A172 (cell line): ENCODE measurements at regions not wholly inside any gene's neighbourhood (a gene's known extent, or its start where the extent isn't known, plus 50 kb on each side); places are given as distances from the start of the nearest gene placed in this dataset.
A peak's percentile ranks its signal among the peaks of the same experiment; 100 is the strongest.
"Not testable (repeated sequence)": the region's sequence is repeated elsewhere in the genome, so short reads cannot be mapped to it uniquely, and the experiment has no call there.

ENCODE experiments used
- DNase-seq: peaks from one replicate; pipeline ENCODE4 v3.0.0-alpha.2; 2015; ENCODE audit warnings: low spot score

DNA sequence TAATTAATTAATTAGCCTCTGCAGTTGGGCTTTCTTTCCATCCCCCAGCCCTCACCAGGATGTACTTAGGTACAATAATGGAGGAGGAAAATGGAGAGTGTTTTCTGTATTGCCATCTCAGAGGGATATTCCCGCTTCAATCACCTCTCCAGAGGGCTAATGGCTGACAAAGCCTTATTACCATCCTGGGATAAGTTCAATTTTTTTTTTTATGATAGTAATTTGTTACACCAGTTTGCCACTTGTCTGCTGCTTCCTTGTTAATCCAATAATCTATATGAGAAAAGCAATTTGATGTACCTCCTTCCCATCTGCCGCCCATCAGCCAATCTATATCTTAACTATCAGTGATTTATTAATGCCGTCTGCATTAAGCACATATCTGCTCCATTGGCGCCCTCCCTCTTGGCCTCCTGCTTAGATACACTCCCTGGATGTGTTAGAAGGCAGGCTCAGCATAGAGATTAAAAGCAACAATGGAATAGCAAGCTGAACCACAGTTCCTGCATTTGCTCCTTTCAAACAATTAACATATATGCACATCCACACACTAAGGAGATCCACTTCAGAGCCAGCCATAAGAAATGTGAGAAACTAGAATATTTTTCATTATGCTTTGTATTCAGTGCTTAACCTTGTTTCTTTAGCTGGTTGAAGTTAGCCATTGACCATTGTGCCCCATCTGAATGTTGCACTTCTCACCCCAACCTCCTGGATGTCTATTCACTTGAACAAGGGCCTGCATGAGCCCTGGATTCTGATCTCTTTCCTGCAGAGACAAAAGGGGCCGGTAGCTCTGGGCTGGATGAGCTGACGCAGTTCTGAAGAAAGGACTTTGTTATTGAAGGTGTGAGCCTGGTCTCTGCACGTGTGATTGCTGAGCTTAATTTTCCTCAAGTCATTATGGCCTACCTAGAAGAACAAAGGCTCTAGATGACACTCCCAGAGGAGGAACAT lies 237.3 kb upstream of the GAP43 start:
- no peak for DNase-seq

DNA sequence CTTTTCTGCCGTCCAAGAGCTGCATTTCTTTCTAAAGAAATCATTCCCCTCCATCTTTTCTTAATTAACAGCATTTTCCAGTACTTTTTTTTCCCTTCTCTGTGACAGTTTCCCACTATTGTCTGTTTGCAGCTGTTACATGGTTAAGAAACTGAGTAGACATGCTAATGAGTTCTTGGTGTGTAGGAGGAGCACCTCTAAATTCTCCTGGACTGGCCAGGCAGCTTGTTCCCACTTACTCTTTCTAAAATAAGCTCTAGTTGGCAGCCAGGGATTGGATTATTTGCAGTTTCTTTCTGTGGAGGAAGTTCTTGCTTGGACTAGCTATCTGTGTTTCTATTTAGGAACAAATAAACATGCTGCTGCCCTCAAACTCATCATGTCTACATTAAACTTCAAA lies 235.1 kb upstream of the GAP43 start:
- no peak for DNase-seq

DNA sequence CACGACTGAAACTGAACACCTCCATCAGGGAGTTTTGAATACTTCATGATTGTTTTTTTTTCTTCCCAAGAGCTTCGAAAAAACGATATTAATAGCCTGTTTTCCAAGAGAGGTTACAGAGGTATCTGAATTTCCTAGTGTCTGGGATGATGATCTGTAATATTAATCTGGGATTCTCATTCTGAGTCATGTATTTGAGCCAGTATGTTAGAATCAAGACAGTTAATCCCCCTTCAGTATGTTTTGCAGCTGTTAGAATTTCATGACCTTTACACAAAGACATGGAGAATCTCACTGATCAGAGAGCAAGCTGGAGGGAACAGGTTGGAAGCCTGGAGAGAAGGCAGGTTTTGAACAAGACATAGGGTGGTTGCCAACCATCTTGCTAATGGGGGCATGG lies 234.5 kb upstream of the GAP43 start:
- no peak for DNase-seq

DNA sequence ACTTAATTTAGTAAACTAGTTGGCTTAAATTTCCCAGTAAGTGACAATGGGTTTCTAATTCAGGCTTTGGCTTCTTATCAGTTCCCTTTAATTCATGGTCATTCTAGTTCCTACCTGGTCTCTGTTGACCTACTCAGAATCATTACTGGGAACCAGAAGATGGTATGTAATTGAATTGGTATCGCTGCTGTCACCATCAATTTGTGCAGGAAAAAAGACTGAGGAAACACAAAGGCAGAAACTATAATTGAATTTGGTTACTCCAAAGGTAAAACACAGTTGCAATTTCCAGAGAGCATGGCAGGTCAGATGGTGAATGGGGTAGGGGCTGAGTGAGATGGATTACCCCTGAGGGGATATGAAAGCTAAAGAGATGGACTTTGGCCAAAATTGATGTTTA lies 226.5 kb upstream of the GAP43 start:
- no peak for DNase-seq

DNA sequence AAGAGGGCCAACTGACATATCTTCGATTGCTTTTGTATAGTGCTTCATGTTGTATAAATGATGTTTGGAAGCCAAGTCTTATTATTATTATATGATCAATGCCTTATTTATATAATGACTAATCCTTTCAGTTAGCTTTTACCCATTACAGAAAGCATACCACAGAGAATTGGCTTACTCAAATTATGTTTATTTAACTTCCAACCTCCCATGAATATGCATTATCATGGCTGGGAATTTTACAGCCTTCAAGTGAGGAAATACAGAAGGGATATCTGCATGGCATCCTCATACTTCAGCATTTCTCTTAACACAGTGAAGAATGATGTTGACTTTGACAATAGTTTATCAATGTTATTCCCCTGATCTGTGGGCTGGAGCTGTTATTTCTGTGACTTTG lies 225.9 kb upstream of the GAP43 start:
- DNase-seq: no peak

DNA sequence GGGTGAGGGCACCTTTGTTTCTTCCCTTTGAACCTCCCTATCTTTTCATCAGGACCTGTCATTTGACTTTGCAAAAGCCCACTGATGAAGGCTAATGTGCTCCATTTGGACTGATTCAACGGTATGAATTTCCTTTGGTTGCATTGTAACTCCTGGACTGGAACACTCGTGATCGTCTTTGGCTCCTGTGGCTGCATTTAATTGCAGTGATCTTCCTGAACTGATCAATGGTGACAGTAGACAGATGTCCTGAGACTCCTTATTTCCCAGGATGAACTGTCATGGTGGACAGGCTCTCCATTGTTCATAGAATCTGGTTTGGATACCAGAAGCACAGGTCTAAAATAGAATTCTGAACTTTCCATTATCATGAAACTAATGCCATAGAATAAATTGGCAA lies 224.8 kb upstream of the GAP43 start:
- no peak for DNase-seq

DNA sequence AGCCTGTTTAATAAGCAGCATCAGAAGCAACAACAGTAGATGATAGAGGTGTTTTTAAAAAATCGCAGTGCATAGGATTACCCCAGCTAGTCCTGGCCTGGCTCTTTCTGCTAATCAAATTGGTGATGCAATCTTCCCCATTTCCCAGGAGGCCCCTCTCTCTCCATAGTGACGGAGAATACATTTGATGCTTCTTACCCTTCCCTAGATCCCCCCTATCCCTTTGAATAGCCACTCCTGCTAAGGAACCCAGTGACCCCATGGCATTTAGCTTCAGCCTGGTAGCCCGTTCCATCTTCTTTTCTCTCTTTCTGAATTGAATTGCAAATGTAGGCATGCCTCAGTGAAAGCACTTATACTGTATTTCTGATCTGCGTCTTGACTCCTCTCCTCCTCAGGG lies 223.6 kb upstream of the GAP43 start:
- DNase-seq: no peak

DNA sequence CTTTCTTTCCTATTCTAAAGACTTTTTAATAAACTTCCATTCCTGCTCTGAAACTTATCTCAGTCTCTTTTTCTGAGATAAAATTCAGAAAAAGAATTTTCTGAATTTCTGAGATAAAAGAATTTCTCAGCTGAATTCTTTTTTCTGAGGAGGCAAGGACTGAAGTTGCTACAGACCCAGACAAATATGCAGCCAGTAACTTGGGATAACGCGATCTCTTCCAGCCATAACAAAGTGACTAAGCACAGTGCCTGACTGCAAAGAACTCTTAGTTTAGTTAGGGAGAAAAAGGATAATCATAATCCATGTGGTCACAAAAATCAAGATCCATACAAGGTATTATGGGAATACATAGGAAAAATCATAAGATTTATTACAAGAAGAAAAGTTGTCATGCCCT lies 222.0 kb upstream of the GAP43 start:
- peak; percentile 16 for DNase-seq

DNA sequence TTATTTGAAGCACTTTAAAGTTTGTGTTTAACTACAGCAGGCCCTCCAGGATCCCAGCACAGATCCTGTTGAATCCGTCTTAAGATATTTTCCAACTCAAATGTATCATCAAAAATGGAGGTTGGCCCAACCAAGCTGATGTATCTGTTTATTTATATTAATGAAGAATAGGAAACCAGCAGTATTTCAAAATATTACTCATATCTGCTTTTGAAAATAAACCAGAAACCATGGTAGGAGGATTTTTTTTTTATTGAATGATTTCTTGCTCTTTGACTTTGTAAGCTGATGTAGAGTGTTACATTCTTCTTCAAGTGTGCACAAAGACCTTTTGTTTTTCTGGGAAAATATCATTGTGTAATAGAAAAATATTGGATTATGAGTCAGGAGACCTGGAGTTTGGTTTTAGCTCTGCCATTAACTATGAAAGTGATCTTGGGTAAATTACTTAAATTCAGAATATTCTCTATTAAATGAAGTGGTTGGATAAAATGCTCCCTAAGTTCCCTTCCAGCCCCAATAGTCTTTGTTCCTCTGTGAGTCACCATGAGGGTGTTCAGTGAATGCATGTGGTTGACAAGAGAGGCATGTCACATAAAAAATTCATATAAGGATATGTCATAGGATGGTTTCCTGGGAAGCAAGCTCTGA lies 221.3 kb upstream of the GAP43 start:
- DNase-seq: peak; percentile 50

DNA sequence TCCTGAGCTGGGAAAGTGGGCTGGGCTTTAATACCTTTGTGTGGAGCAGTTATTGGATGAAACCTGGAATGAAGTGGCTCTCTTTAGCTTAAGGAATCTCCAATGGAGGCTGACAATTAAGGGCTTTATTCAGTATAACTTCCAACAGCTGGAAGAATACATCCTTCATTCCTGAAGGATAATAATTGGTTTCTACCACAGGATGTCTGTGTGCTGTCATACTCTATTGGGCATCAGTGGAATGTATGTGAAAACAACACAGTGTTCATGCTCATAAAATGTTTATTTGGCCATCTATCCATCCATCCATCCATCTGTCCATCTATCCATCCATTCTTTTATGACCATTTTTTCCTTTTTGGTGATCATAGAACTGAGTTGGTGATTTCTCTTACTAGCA lies 220.7 kb upstream of the GAP43 start:
- DNase-seq: no peak

DNA sequence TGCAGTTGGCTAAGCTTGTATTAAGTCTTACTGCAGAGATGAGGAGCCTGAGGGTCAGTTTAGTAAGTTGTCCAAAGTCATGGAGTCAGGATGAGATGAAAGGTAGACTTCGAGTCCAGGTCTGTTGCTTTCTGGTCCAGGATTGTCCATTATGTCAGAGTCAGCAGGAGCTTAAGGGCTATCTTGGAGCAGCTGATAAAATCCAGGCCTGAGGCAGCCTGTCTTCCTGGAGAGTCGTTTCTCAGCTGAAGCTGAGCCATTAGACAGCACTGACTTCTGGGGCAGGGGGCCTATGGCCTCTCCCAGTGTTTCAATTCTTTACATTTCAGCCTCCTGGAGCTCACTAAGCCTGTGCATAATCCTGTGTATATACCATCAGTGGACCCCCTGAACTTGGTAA lies 219.5 kb upstream of the GAP43 start:
- DNase-seq: no peak

DNA sequence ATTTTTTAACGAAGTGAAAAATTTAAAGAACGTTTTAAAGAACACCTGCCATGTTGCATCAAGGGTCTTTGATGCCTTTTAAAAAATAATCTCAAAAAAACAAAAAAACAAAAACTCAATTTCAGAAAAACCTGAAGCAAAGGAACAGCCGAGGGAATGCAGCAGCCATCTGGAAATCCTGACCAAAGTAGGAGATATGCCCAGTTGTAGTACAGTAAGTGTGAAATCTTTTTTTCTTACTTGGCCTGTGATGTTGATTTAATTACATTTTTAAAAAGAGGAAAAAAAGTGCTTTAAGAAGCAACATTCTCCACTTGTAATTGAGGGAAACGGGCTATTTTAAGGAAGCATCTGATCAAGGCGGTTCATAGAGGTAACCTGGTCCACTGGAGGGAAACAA lies 213.7 kb upstream of the GAP43 start:
- no peak for DNase-seq

DNA sequence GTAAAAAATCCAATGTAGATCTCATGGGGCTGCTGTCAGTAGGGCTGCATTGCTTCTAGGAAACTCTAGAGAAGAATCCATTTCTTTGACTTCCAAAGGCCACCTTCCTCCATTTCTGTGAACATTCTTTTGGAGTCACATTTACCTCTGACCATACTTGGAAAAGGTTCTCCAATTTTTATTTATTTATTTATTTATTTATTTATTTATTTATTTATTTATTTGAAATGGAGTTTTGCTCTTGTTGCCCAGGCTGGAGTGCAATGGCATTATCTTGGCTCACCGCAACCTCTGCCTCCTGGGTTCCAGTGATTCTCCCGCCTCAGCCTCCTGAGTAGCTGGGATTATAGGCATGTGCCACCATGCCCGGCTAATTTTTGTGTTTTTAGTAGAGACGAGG lies 208.7 kb upstream of the GAP43 start:
- not testable (repeated sequence) for DNase-seq

DNA sequence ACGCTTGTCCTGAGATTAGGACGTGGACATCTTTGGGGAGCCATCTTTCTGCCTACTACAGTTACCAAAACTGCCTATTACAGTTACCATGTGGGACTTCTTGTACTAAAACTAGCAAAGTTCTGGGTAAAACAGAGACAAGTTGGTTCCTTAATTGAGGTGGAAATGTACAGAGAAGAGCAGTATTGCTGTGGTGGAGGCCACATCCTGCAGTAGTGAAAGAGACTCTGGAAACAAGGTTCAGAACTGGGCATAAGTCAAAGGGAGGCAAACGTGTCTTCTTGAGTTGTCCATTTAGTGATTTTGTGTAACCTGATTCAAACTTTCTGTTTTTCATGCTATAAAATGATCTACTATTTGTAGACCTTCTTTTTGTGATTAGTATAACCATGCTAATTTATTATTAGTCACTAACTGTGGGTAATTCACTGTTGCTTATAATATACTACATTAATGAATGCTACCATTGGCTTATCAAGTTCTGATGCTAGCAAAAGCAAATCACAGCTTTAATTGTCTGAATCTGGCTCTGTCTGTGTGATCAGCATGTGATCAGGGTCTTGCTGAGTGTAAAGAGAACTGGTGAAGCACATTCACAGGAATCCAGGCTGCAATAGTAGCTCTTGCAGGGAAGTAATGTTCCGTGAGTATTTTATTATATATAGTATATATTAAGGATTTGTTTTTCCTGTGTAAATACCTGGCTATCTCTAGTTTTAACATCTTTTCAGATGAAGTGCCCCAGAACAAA lies 207.9 kb upstream of the GAP43 start:
- DNase-seq: no peak

DNA sequence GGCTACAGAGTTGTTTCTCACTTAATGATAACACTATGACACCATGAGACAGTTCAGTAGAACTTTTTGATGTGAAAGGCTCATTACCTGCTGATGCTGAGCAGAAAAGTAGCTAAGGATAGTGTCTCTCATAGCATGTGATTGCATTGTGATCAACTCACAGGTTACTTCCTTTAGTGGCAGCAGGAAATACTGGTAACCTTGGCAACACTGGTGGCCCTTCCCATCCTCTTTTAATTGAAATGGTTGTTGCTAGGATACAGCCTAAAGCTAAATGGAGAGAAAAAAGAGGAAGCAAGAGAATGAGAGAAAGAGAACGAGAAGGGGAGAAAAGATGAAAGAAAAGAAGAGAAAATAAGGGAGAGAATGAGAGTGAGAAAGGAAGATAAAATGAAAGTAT lies 204.7 kb upstream of the GAP43 start:
- DNase-seq: no peak

DNA sequence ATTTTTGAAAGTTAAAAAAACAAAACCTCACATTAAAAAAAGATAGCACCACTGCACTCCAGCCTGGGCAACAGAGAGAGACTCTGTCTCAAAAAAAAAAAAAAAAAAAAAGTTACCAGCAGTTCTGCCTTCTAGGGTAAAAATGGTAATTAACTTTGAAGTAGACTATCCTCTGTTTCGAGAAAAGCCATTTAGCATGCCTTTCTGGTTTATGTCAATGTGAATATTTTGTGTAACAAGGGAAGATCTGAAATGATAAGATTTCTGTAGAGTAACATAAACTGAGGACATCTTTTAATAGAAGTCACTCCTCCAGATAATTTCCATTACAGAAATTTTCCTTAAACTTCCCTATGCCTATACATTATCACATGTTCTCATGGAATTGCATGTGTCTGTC lies 203.2 kb upstream of the GAP43 start:
- DNase-seq: no peak

DNA sequence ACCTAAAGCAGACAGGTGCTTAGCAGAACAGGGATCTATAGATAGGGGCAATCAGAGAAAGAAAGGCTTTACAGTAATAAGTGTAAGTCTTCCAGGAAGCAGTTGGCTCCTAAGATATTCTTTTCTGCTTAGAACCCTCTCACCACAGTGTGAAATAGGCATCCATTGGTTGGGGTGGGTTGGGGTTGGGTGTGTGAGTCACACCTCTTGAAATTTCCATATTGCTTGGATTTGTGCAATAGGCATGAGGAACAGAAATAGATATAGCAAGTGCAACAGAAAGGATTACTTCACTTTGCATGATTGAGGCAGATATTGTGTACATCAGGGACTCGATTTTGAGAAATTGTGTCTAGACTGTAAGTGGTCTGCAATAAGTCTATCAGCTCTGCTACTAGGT lies 200.1 kb upstream of the GAP43 start:
- no peak for DNase-seq

DNA sequence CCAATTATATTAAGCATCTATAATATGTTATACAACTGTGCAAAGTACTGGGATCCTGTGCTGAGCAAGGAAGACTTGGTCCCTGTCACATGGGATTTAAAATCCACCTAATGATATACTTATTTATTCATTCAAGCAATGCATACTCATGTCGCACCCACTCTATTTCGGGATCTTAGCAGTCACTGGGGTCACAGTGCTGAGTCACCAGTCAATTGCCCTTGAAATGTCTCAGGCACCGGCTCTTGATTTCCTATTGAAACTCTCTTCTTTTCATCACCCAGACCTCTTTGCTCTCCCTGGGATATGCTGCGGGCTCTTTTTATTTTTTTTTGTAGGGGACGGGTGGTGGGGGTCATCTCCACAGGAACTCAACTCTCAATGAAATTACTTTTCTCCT lies 194.5 kb upstream of the GAP43 start:
- peak; percentile 8 for DNase-seq

DNA sequence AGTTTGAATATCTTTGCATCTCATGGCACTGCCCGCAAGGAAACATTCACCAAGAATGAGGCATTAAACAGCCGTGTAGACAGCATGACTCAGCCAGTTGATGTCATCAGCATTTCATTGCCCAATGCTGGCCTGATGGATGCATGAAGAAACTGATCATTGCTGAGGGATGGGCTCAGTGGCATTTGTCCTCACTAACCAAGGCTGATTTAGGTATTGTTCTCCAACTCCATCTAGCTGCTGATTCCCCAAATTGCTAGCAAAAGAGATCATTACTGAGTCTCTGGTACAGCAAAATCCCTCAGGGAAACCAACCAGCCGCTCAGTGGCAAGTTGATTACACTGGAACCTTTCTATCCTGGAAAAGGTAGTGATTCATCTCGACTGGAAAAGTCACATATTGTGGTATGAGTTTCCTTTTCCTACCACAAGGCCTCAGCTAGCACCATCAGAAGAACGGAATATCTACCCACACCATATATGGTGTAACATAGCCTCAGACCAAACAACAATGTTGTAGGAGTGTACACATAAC lies 186.5 kb upstream of the GAP43 start:
- DNase-seq: peak; percentile 97

DNA sequence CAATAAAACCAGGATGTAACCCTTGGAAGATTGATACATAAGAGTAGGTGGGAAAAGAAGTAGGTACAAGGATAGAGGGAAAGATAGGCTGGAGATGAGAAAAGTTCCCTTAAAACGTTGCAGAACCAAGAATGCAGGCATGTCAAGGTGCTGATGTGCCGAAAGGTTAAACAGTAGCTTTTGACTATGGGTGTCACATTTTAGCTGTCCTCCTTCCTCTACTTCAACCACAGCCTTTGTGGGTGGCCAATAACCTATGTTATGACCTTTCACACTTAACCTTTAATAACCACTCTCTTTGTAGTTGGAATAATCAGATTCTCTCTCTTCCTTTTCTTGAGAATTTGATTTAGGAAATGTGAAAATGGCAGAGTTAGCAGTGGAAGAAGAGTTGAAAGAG lies 184.5 kb upstream of the GAP43 start:
- DNase-seq: no peak

DNA sequence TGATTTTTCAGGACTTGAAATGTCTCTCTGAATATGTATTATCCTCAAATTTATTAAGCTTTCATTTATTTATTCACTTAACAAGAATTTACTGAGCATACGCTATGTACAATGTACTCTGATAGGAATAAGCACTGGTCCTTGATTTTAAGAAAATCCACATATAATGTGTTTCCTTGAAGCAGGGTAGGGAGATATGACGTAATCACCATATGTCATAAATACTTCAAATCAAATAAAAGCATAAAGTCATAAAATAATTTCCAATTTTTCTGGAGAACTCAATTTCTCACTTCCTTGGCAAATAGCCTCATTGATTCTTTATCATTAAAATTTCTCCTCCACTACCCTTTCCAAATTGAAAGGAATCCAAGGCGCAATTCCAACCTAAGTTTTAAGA lies 177.8 kb upstream of the GAP43 start:
- no peak for DNase-seq

DNA sequence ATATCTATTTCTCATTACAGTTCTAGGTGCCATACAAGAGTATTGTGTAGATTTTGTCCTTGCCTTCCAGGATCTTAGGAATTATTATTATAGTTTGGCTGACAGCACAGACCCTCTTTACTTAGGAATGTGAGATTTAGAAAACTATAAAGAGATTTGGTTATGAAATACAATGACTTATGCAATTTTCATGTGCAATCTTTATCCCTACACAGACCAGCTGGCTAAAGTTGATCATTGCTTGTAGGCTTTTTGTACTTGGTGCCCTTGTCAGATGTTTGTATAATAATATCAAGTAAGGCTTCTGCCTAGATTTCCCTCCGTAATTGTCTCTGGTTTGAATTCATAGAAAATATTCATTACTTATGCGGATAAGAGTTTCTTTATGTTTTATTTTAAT lies 174.5 kb upstream of the GAP43 start:
- no peak for DNase-seq
